ENCODE measurements at regions not wholly inside any gene's neighbourhood (a gene's known extent, or its start where the extent isn't known, plus 50 kb on each side); places are given as distances from the start of the nearest gene placed in this dataset.

- TF ChIP-seq CTCF (IDR thresholded peaks at IDR 0.05) (no peak), POLR2A (IDR thresholded peaks at IDR 0.05) (no peak), POLR2AphosphoS5 (IDR thresholded peaks at IDR 0.05) (no peak)
Observed at GRCh38 chr2:60333264-60333663, 220.2 kb downstream of the BCL11A start.
